IMR-90 (cell line): ENCODE measurements at regions not wholly inside any gene's neighbourhood (a gene's known extent, or its start where the extent isn't known, plus 50 kb on each side); places are given as distances from the start of the nearest gene placed in this dataset.

Experiments
- ATAC-seq: fragments of 200-7000 bp; cut with Tn5 transposase; 2 replicates; pipeline ENCODE4 v1.9.1; 2020; ENCODE audit warnings: low read depth, mild to moderate bottlenecking, moderate library complexity
- BruUV-seq: library from RNA; stranded (reverse); fragments of 400-500 nt; replicated peaks from 2 replicates; lab custom pipeline; 2021; lab: Mats Ljungman, UMichigan
- CTCF ChIA-PET: fragments of 300-600 bp; formaldehyde crosslinking; extraction: SDS; loops from one replicate; lab custom pipeline; 2021; ENCODE audit warnings: antibody characterized with exemption; lab: Yijun Ruan, JAX
- POLR2A ChIA-PET: fragments of 300-600 bp; sonication (Branson Sonifier 250); formaldehyde crosslinking; loops from one replicate; lab custom pipeline; 2022; ENCODE audit warnings: antibody characterized with exemption; ENCODE audit not compliant: unreplicated experiment; lab: Charles Lee
- DNase-seq: peaks from one replicate; pipeline ENCODE4 v3.0.0; 2013
- H2AFZ ChIP-seq: replicated peaks from 2 replicates; pipeline ENCODE3; 2013; ENCODE audit warnings: low read length, mild to moderate bottlenecking; ENCODE audit not compliant: poor library complexity
- H2AK5ac ChIP-seq: 2 replicates; pipeline ENCODE4 v1.6.1; 2013; ENCODE audit warnings: low read depth, low read length, inconsistent platforms
- H2AK9ac ChIP-seq: replicated peaks from 2 replicates; pipeline ENCODE3; 2013; ENCODE audit warnings: mild to moderate bottlenecking, low read depth, low read length, moderate library complexity; ENCODE audit not compliant: poor library complexity
- H2BK120ac ChIP-seq: 2 replicates; pipeline ENCODE4 v1.6.1; 2013; ENCODE audit warnings: low read depth, low read length, inconsistent platforms
- H2BK15ac ChIP-seq: 3 replicates; pipeline ENCODE4 v1.6.1; 2013; ENCODE audit warnings: low read depth, low read length, inconsistent platforms
- H2BK20ac ChIP-seq: 2 replicates; pipeline ENCODE4 v1.6.1; 2013; ENCODE audit warnings: low read depth, mild to moderate bottlenecking, inconsistent platforms, low read length, moderate library complexity
- H2BK5ac ChIP-seq: 2 replicates; pipeline ENCODE4 v1.6.1; 2013; ENCODE audit warnings: mild to moderate bottlenecking, low read depth, low read length, inconsistent platforms; ENCODE audit not compliant: poor library complexity, severe bottlenecking
- H3K14ac ChIP-seq: replicated peaks from 2 replicates; pipeline ENCODE4 v1.6.1; 2013; ENCODE audit warnings: low read depth, low read length, inconsistent platforms
- H3K18ac ChIP-seq: 2 replicates; pipeline ENCODE4 v1.6.1; 2013; ENCODE audit warnings: low read depth, low read length, control low read depth
- H3K23ac ChIP-seq: 2 replicates; pipeline ENCODE4 v1.6.1; 2013; ENCODE audit warnings: low read depth, low read length, inconsistent platforms
- H3K27ac ChIP-seq: 2 replicates; pipeline ENCODE4 v1.5.1; 2013; ENCODE audit warnings: mild to moderate bottlenecking, control low read depth, low read length; ENCODE audit not compliant: insufficient read depth
- H3K27me3 ChIP-seq: 2 replicates; pipeline ENCODE4 v1.6.1; 2013; ENCODE audit warnings: low read length; ENCODE audit not compliant: control insufficient read depth, insufficient read depth
- H3K36me3 ChIP-seq: 2 replicates; pipeline ENCODE4 v1.6.1; 2013; ENCODE audit warnings: low read length, mixed read lengths; ENCODE audit not compliant: control insufficient read depth, insufficient read depth
- H3K4ac ChIP-seq: 2 replicates; pipeline ENCODE4 v1.6.1; 2013; ENCODE audit warnings: low read depth, low read length, inconsistent platforms
- H3K4me1 ChIP-seq: 2 replicates; pipeline ENCODE4 v1.6.1; 2013; ENCODE audit warnings: low read length, mixed read lengths; ENCODE audit not compliant: control insufficient read depth, insufficient read depth
- H3K4me2 ChIP-seq: 2 replicates; pipeline ENCODE4 v1.6.1; 2013; ENCODE audit warnings: low read depth, mild to moderate bottlenecking, control low read depth, low read length, moderate library complexity
- H3K4me3 ChIP-seq: 2 replicates; pipeline ENCODE4 v1.5.1; 2013; ENCODE audit warnings: low read depth, mild to moderate bottlenecking, control low read depth, low read length, moderate library complexity; ENCODE audit not compliant: insufficient read depth
- H3K56ac ChIP-seq: 2 replicates; pipeline ENCODE4 v1.6.1; 2013; ENCODE audit warnings: low read length, inconsistent platforms; ENCODE audit not compliant: insufficient read depth; ENCODE audit errors: extremely low read depth
- H3K79me1 ChIP-seq, 2 experiments: 2 replicates each; pipeline ENCODE4 v1.6.1; 2013; ENCODE audit warnings: low read length in 2 of 2, inconsistent platforms in 1 of 2, low read depth in 1 of 2
- H3K9ac ChIP-seq: 2 replicates; pipeline ENCODE4 v1.6.1; 2013; ENCODE audit warnings: low read depth, low read length, control low read depth
- H3K9me1 ChIP-seq: 2 replicates; pipeline ENCODE4 v1.6.1; 2013; ENCODE audit warnings: low read length, inconsistent platforms; ENCODE audit not compliant: insufficient read depth
- H3K9me3 ChIP-seq: 2 replicates; pipeline ENCODE4 v1.6.1; 2013; ENCODE audit warnings: low read length; ENCODE audit not compliant: control insufficient read depth, insufficient read depth
- H4K20me1 ChIP-seq: 2 replicates; pipeline ENCODE4 v1.6.1; 2013; ENCODE audit warnings: low read length, inconsistent platforms; ENCODE audit not compliant: insufficient read depth
- H4K5ac ChIP-seq: 2 replicates; pipeline ENCODE4 v1.6.1; 2013; ENCODE audit warnings: mild to moderate bottlenecking, low read depth, low read length, control low read depth
- H4K8ac ChIP-seq, 2 experiments: 2 replicates each; pipeline ENCODE4 v1.6.1; 2013; ENCODE audit warnings: low read depth in 2 of 2, low read length in 2 of 2, control low read depth in 1 of 2, inconsistent platforms in 1 of 2
- H4K91ac ChIP-seq: 2 replicates; pipeline ENCODE4 v1.6.1; 2013; ENCODE audit warnings: low read depth, low read length, inconsistent platforms; ENCODE audit not compliant: insufficient read depth
- BHLHE40 ChIP-seq: fragments of 150-350 bp; IDR thresholded peaks from 2 replicates; pipeline ENCODE4 v1.6.1; 2016; ENCODE audit warnings: mild to moderate bottlenecking, low read depth, low read length
- CEBPB ChIP-seq: IDR thresholded peaks from 2 replicates; pipeline ENCODE4 v1.6.1; 2012; ENCODE audit warnings: low read depth, low read length, improper control_type of control experiment
- FOS ChIP-seq: fragments of 150-350 bp; IDR thresholded peaks from 2 replicates; pipeline ENCODE4 v1.6.1; 2016; ENCODE audit warnings: low read depth, low read length
- MAFK ChIP-seq: IDR thresholded peaks from 2 replicates; pipeline ENCODE4 v1.6.1; 2012; ENCODE audit warnings: low read depth, low read length, improper control_type of control experiment
- MAZ ChIP-seq: IDR thresholded peaks from 2 replicates; pipeline ENCODE4 v1.6.1; 2012; ENCODE audit warnings: low read depth, mild to moderate bottlenecking, low read length, improper control_type of control experiment, moderate library complexity, borderline replicate concordance
- POLR2A ChIP-seq: IDR thresholded peaks from 2 replicates; pipeline ENCODE4 v1.6.1; 2012; ENCODE audit warnings: mild to moderate bottlenecking, low read depth, low read length
- RCOR1 ChIP-seq: IDR thresholded peaks from 2 replicates; pipeline ENCODE4 v1.6.1; 2012; ENCODE audit warnings: mild to moderate bottlenecking, low read length, improper control_type of control experiment; ENCODE audit not compliant: insufficient replicate concordance
- USF2 ChIP-seq: fragments of 150-350 bp; IDR thresholded peaks from 2 replicates; pipeline ENCODE4 v1.6.1; 2017; ENCODE audit warnings: mild to moderate bottlenecking, antibody characterized with exemption, low read length, low read depth
- WGBS, 2 experiments: methylation state at CpG; one replicate each; pipeline versions ENCODE4 v1.1.5 to v1.1.7; 2013; ENCODE audit warnings: missing lambda C conversion rate in 2 of 2; ENCODE audit not compliant: insufficient read length in 1 of 2; ENCODE audit errors: extremely low coverage in 2 of 2; 5-methylcytosine and 5-hydroxymethylcytosine counted together
- dilution Hi-C: fragments of 300-500 bp; cut with HindIII; formaldehyde crosslinking; loops from one replicate; pipeline ENCODE4 v1.14.3; 2018; ENCODE audit warnings: low sequenced_read_pairs; ENCODE audit not compliant: unreplicated experiment
- in situ Hi-C: fragments of 300-500 bp; cut with MboI; formaldehyde crosslinking; loops from 3 replicates; pipeline ENCODE4 v1.14.3; 2019; ENCODE audit warnings: low sequenced_read_pairs, inconsistent platforms, mixed read lengths
- intact Hi-C: fragments of 100-400 bp; cut with micrococcal nuclease; formaldehyde crosslinking; loops from 2 replicates; pipeline ENCODE4 v1.10.0; 2022

- Histone ChIP-seq H3K27me3 (no peaks in the 10 kb centered on the region), H4K5ac (no peak overlapping the region), H3K4me2 (no peak overlapping the region), H2BK5ac (peak overlapping the region; percentile 19), H3K9ac (no peak overlapping the region), H3K23ac (no peak overlapping the region), H4K8ac (no peak overlapping the region), H3K4me1 (no peaks in the 10 kb centered on the region), H3K18ac (no peak overlapping the region), H2AK9ac (no peak overlapping the region), H4K91ac (no peak overlapping the region), H3K9me1 (no peaks in the 10 kb centered on the region; the same call in 1 of the 2 replicates), H2AFZ (no peak overlapping the region), H2BK120ac (no peak overlapping the region), H4K20me1 (no peaks in the 10 kb centered on the region), H3K79me1 (no peaks in the 10 kb centered on the region), H3K4ac (no peak overlapping the region), H2BK20ac (no peak overlapping the region), H2AK5ac (no peak overlapping the region; the same call in 1 of the 2 replicates), H3K36me3 (no peaks in the 10 kb centered on the region), H3K9me3 (no peaks in the 10 kb centered on the region; the same call in 1 of the 2 replicates), H3K14ac (no peak overlapping the region), H3K4me3 (no peak overlapping the region), H3K27ac (no peak overlapping the region), H2BK15ac (no peak overlapping the region), H3K56ac (no peak overlapping the region)
- 100% methylated on average over 2 of the region's 9 CpGs; no CpG with 5 or more reads in 1 of the 2 experiments for WGBS, 2 experiments
- ChIA-PET POLR2A (no interaction called here), CTCF (no interaction called here)
- no TSS peak for BruUV-seq
- DNase-seq (peak; percentile 83), ATAC-seq (peak; percentile 48; the same call in 1 of the 2 replicates)
- dilution Hi-C loops (no loop called here), intact Hi-C loops (no loop called here), in situ Hi-C loops (no loop called here)
- TF ChIP-seq MAFK (0 out of 2 replicates have a peak, but pooled peaks have one; percentile 6), POLR2A (no peak), FOS (0 out of 2 replicates have a peak, but pooled peaks have one; percentile 22), RCOR1 (no peak), MAZ (no peak), USF2 (peak; percentile 54), CEBPB (peak; percentile 67), BHLHE40 (no peak)
Measured at GRCh38 chr3:102106416-102107097, 257.2 kb downstream of the NFKBIZ start.
